NB4 (cell line): ENCODE measurements at regions not wholly inside any gene's neighbourhood (a gene's known extent, or its start where the extent isn't known, plus 50 kb on each side); places are given as distances from the start of the nearest gene placed in this dataset.

Source experiments
- CTCF ChIP-seq: IDR thresholded peaks from one replicate; pipeline ENCODE4 v1.5.1; 2012; ENCODE audit warnings: low read depth, low read length
- MAX ChIP-seq: IDR thresholded peaks from 2 replicates; pipeline ENCODE4 v1.6.1; 2011; ENCODE audit warnings: low read depth, low read length
- POLR2A ChIP-seq: IDR thresholded peaks from 2 replicates; pipeline ENCODE4 v1.6.1; 2011; ENCODE audit warnings: mild to moderate bottlenecking; ENCODE audit not compliant: insufficient read length; ENCODE audit errors: extremely low read depth

DNA sequence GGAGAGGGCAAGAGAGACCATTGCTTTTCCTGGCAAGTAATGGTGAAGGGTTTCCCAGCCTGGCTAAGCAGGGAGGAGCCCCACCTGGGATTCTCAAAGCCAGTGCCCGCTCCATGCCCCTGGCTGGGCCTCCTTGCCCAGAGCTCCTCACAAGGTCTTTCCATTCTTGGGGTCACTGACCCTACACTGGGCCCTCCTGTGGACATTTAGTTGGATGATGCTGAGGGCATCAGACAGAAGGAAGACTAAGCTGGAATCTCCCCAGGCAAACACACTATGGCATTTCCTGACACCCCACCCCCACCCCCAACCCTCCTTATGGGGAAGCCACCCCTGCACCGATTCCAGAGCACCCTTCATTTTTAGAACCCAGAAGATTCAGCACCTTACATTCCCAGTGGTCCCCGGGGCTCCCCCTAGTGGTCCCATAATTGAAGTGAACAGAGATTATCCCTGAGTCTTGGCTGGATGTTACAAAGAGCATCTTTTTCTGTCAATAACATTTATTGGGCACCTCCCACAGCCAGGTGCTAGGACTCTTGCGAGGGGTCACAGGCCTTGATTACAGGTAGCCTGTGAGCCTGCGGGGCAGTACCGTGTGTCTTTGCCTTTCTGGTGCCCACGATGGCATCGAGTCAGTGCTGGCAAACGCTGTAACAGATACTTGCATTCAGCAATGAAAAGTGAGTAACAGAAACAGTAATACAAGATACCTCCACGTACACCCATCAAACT is 548.5 kb downstream of the BUD13 start:
- TF ChIP-seq CTCF: peak; percentile 88
- TF ChIP-seq MAX: no peak
- no peak for TF ChIP-seq POLR2A
